ENCODE measurements at regions not wholly inside any gene's neighbourhood (a gene's known extent, or its start where the extent isn't known, plus 50 kb on each side); places are given as distances from the start of the nearest gene placed in this dataset.

DNA sequence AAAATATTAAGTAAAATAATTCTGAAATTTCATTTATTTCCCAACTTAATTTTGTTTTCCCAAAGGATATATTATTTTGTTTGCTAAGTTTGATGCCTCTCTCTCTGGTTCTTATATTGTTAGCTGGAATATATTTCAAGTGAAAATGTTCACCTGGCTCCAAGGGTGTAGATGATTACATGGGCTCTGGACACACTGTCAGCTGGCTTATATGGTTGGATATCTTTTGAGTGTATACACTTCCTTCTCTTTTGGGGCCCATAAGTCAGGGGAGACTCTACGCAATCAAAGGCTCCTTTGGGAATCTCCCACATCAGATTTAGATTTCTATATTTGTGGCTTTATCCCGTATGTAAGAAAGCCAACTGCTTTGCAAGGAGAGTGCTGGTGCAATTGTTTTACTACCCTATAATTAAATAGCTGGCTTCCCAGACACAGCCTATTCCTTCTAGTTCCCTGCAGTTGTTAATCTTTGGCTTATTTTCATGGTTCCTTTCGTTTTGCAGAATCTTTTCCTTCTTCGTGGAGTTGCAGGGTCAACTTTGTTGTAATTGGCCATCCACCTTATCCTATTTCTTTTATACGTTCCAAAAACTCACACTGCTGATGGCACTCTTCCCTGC is 225.7 kb downstream of the DPH6 start:
- H3K27me3 Mint-ChIP-seq, result no peaks in the 10 kb centered on the region

GRCh38 chr15:35319354-35319753 is 226.6 kb downstream of the DPH6 start:
- POLR2A ChIA-PET, result no interaction called here
- Mint-ChIP-seq H3K27ac (no peak overlapping the region), H3K4me1 (no peaks in the 10 kb centered on the region), H3K27me3 (no peaks in the 10 kb centered on the region), H3K9me3 (no peaks in the 10 kb centered on the region), H3K36me3 (ENCODE audit: low read depth) (no peaks in the 10 kb centered on the region), H3K4me3 (no peak overlapping the region)
- no peak for DNase-seq
- CTCF ChIA-PET, result no interaction called here

More for the DNA sequence above, 225.7 kb downstream of the DPH6 start:
- Mint-ChIP-seq H3K4me1 (no peaks in the 10 kb centered on the region), H3K4me3 (no peak overlapping the region), H3K27ac (no peak overlapping the region), H3K9me3 (no peaks in the 10 kb centered on the region), H3K36me3 (ENCODE audit: low read depth) (no peaks in the 10 kb centered on the region)
- no peak for DNase-seq
- ChIA-PET CTCF (no interaction called here), POLR2A (no interaction called here)

- DNase-seq, result no peak
- Mint-ChIP-seq H3K9me3 (no peaks in the 10 kb centered on the region), H3K4me3 (no peak overlapping the region), H3K27me3 (no peaks in the 10 kb centered on the region), H3K27ac (peak overlapping the region; percentile 11), H3K36me3 (ENCODE audit: low read depth) (no peaks in the 10 kb centered on the region), H3K4me1 (no peaks in the 10 kb centered on the region)
- CTCF ChIA-PET, result no interaction called here
- POLR2A ChIA-PET, result no interaction called here
Observed at GRCh38 chr15:35317217-35317616, 228.7 kb downstream of the DPH6 start.

DNA sequence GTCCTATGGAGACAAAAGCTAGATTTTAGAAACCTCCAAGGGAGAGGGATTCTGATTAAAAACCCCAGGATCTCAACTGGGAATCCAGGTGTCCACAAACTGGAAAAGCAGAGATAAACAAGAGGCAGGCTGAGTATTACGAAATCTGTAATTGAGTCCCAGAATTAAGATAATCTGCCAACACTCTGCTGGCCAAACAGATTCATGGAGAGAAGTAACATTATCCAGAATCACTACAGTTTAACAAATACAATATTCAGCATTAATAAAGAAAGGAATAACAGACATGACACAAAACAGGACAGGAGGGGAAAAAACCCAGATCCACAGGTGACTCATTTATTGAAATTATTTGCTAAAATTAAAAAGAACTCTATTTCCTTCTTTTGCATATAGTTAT is 227.2 kb upstream of the NANOGP8 start:
- Mint-ChIP-seq H3K27me3 (no peaks in the 10 kb centered on the region), H3K27ac (no peak overlapping the region), H3K4me1 (no peaks in the 10 kb centered on the region), H3K4me3 (no peak overlapping the region), H3K36me3 (ENCODE audit: low read depth) (no peaks in the 10 kb centered on the region), H3K9me3 (no peaks in the 10 kb centered on the region)
- ChIA-PET CTCF (interaction anchor here (0.7 kb wide), 1 partner anchor 53 kb away, joined by 3 read pairs; no protein-coding TSS in a partner anchor), POLR2A (no interaction called here)
- no peak for DNase-seq

DNA sequence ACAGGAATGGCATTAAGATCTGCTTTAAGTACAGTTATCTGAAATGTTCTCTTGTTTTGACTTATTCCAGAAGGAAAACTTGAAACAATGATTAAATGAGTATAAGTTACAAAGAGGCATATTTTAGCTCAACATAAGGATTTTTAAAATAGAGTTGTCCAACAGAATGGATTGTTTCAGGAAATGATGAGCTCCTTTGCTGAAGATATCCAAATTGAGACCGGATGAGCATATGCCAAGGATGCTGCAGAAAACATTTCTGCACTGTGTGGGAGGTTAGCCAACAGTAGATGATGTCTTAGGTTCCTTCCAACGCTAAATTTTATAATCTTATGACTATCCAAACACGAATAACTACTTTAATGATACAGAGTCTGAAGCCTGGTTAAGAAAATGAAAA is 226.5 kb upstream of the NANOGP8 start:
- POLR2A ChIA-PET, result no interaction called here
- Mint-ChIP-seq H3K9me3 (no peaks in the 10 kb centered on the region), H3K4me3 (no peak overlapping the region), H3K36me3 (ENCODE audit: low read depth) (no peaks in the 10 kb centered on the region), H3K27me3 (no peaks in the 10 kb centered on the region), H3K27ac (no peak overlapping the region), H3K4me1 (no peaks in the 10 kb centered on the region)
- CTCF ChIA-PET, result interaction anchor here (0.7 kb wide), 1 partner anchor 53 kb away, joined by 3 read pairs; no protein-coding TSS in a partner anchor
- DNase-seq, result no peak

GRCh38 chr15:35309886-35310285 is 224.8 kb upstream of the NANOGP8 start:
- POLR2A ChIA-PET, result no interaction called here
- Mint-ChIP-seq H3K9me3 (no peaks in the 10 kb centered on the region), H3K36me3 (ENCODE audit: low read depth) (no peaks in the 10 kb centered on the region), H3K27me3 (no peaks in the 10 kb centered on the region), H3K4me1 (no peaks in the 10 kb centered on the region), H3K4me3 (no peak overlapping the region), H3K27ac (no peak overlapping the region)
- CTCF ChIA-PET, result no interaction called here
- DNase-seq, result no peak

GRCh38 chr15:35308802-35309201 is 223.7 kb upstream of the NANOGP8 start:
- no peak overlapping the region for H3K27ac Mint-ChIP-seq
- POLR2A ChIA-PET, result no interaction called here
- H3K4me3 Mint-ChIP-seq, result no peak overlapping the region
- no peaks in the 10 kb centered on the region for H3K4me1 Mint-ChIP-seq
- DNase-seq, result no peak
- no peaks in the 10 kb centered on the region for H3K9me3 Mint-ChIP-seq
- H3K36me3 Mint-ChIP-seq (ENCODE audit: low read depth), result no peaks in the 10 kb centered on the region
- CTCF ChIA-PET, result interaction anchor here (0.7 kb wide), 1 partner anchor 87 kb away, joined by 3 read pairs; no protein-coding TSS in a partner anchor
- H3K27me3 Mint-ChIP-seq, result no peaks in the 10 kb centered on the region

- ChIA-PET CTCF (no interaction called here), POLR2A (no interaction called here)
- no peaks in the 10 kb centered on the region for H3K36me3 Mint-ChIP-seq (ENCODE audit: low read depth)
- no peaks in the 10 kb centered on the region for H3K9me3 Mint-ChIP-seq
- H3K27ac Mint-ChIP-seq, result no peak overlapping the region
- H3K4me1 Mint-ChIP-seq, result no peaks in the 10 kb centered on the region
- H3K27me3 Mint-ChIP-seq, result no peaks in the 10 kb centered on the region
- DNase-seq, result no peak
- H3K4me3 Mint-ChIP-seq, result no peak overlapping the region
Observed at GRCh38 chr15:35307676-35308075, 222.6 kb upstream of the NANOGP8 start.

- H3K27ac Mint-ChIP-seq, result no peak overlapping the region
- no peaks in the 10 kb centered on the region for H3K27me3 Mint-ChIP-seq
- H3K4me3 Mint-ChIP-seq, result no peak overlapping the region
- no peaks in the 10 kb centered on the region for H3K9me3 Mint-ChIP-seq
- H3K36me3 Mint-ChIP-seq (ENCODE audit: low read depth), result no peaks in the 10 kb centered on the region
- CTCF ChIA-PET, result no interaction called here
- H3K4me1 Mint-ChIP-seq, result no peaks in the 10 kb centered on the region
- POLR2A ChIA-PET, result no interaction called here
- DNase-seq, result no peak
Observed at GRCh38 chr15:35307026-35307425, 221.9 kb upstream of the NANOGP8 start.

DNA sequence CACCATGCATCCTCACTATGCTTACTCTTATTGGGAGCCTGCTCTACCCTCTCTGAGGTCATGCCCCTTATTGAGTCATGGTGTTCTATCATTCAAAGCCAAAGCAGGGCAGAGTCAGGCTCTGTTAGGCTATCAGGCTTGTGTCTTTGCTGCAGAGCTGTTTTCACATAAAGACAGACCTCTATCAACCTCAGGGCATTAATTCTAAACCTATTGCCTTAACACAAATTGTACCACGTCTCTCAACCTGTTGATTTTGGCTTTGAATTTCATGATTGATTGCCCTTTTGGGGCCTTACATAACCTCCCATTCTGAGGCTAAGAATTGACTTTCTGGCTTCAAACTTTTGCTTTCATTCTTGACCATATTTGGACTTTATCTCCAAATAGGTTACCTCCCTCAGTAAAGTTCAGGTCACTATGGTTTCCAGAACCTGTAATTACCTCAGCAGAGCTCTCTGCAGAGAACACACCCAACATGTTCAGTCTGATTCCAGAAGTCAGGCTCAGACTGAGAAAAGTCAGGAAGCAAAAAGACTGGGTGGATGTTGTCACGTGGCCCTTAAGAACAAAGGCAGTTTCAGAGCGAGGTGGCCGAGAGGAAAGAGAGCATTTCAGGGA is 221.4 kb upstream of the NANOGP8 start:
- Mint-ChIP-seq H3K9me3 (no peaks in the 10 kb centered on the region), H3K4me3 (no peak overlapping the region), H3K4me1 (no peaks in the 10 kb centered on the region), H3K27ac (no peak overlapping the region), H3K27me3 (no peaks in the 10 kb centered on the region), H3K36me3 (ENCODE audit: low read depth) (no peaks in the 10 kb centered on the region)
- ChIA-PET POLR2A (no interaction called here), CTCF (no interaction called here)
- no peak for DNase-seq

DNA sequence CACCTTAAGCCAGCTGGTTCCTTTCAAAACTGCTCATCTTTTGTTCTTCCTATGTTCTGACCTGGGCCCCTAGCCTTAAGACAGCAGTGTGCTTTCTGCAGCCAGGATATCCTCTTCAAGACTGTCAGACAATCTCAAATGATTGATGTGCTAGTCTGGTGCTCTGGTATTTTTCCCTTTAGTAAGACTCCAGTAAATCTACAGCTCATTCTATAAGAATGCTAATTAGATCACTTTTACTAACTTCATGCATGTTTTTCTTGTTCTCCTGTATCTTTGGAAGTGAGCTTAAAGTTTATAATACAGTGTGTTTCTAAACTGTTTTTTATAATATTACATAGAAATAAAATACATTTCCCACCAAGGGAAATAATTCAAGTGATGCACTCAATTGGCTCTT is 220.9 kb upstream of the NANOGP8 start:
- Mint-ChIP-seq H3K27me3 (no peaks in the 10 kb centered on the region), H3K4me1 (no peaks in the 10 kb centered on the region), H3K36me3 (ENCODE audit: low read depth) (no peaks in the 10 kb centered on the region), H3K27ac (no peak overlapping the region), H3K4me3 (no peak overlapping the region), H3K9me3 (no peaks in the 10 kb centered on the region)
- DNase-seq, result no peak
- CTCF ChIA-PET, result no interaction called here
- POLR2A ChIA-PET, result no interaction called here

GRCh38 chr15:35305031-35305550 is 220.0 kb upstream of the NANOGP8 start:
- POLR2A ChIA-PET, result no interaction called here
- Mint-ChIP-seq H3K4me1 (no peaks in the 10 kb centered on the region), H3K9me3 (no peaks in the 10 kb centered on the region), H3K27me3 (no peaks in the 10 kb centered on the region), H3K36me3 (ENCODE audit: low read depth) (no peaks in the 10 kb centered on the region), H3K4me3 (no peak overlapping the region), H3K27ac (no peak overlapping the region)
- no peak for DNase-seq
- CTCF ChIA-PET, result no interaction called here

DNA sequence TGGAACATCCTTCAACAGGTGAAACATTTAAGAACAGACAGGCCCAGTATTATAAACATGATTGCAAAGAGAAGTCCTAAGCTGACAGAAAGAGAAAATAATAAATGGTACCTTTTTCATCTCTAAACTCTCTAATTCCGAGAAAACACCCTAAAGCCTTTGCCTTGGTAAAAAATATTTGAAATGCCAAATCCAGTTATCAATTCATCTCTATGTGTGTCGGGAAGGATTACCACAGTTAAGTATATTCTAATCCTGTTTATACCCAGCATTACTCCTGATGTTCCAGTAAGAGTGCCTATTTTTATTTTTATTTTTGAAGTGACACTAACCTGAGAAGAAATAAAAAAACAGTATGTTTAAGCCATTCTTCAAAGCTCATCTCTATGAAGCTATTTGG is 219.3 kb upstream of the NANOGP8 start:
- ChIA-PET POLR2A (no interaction called here), CTCF (no interaction called here)
- H3K36me3 Mint-ChIP-seq (ENCODE audit: low read depth), result no peaks in the 10 kb centered on the region

GRCh38 chr15:35302334-35302733 is 217.2 kb upstream of the NANOGP8 start:
- Mint-ChIP-seq H3K4me3 (no peak overlapping the region), H3K27ac (no peak overlapping the region), H3K9me3 (no peaks in the 10 kb centered on the region), H3K27me3 (no peaks in the 10 kb centered on the region), H3K4me1 (no peaks in the 10 kb centered on the region), H3K36me3 (ENCODE audit: low read depth) (no peaks in the 10 kb centered on the region)
- CTCF ChIA-PET, result no interaction called here
- POLR2A ChIA-PET, result no interaction called here
- DNase-seq, result no peak

More for the DNA sequence above, 219.3 kb upstream of the NANOGP8 start:
- H3K4me3 Mint-ChIP-seq, result no peak overlapping the region
- no peak for DNase-seq
- no peaks in the 10 kb centered on the region for H3K4me1 Mint-ChIP-seq
- no peaks in the 10 kb centered on the region for H3K9me3 Mint-ChIP-seq
- H3K27me3 Mint-ChIP-seq, result no peaks in the 10 kb centered on the region
- H3K27ac Mint-ChIP-seq, result no peak overlapping the region

Measured in activated CD4-positive, alpha-beta T cell treated with anti-CD3 and anti-CD28 coated beads, Interleukin-2, amount 10 ng/mL, durations not matched to agents 7 days and 5 days (primary cell).